Panc1 (cell line): ENCODE measurements at regions not wholly inside any gene's neighbourhood (a gene's known extent, or its start where the extent isn't known, plus 50 kb on each side); places are given as distances from the start of the nearest gene placed in this dataset.

ENCODE experiments used
- ATAC-seq: fragments of 200-7000 bp; cut with Tn5 transposase; 2 replicates; pipeline ENCODE4 v1.9.1; 2020; ENCODE audit warnings: mild to moderate bottlenecking, moderate library complexity
- BruUV-seq: library from RNA; stranded (reverse); fragments of 400-500 nt; replicated peaks from 2 replicates; lab custom pipeline; 2021; lab: Mats Ljungman, UMichigan
- CTCF ChIA-PET: fragments of 300-600 bp; sonication (Branson Sonifier 250); formaldehyde crosslinking; loops from one replicate; lab custom pipeline; 2022; ENCODE audit warnings: antibody characterized with exemption; lab: Charles Lee
- POLR2A ChIA-PET: fragments of 300-600 bp; sonication (Branson Sonifier 250); formaldehyde crosslinking; loops from one replicate; lab custom pipeline; 2022; ENCODE audit warnings: antibody characterized with exemption; lab: Charles Lee
- DNase-seq: peaks from one replicate; pipeline ENCODE4 v3.0.0-alpha.2; 2010; ENCODE audit warnings: low read depth, low spot score
- H3K27ac ChIP-seq: 2 replicates; pipeline ENCODE4 v1.5.1; 2011; ENCODE audit warnings: mild to moderate bottlenecking, low read length, inconsistent platforms
- H3K27me3 ChIP-seq: fragments of 200-500 bp; sonication (Bioruptor generic); 2 replicates; pipeline ENCODE4 v1.6.0; 2014; ENCODE audit warnings: low read length, inconsistent platforms; ENCODE audit not compliant: control insufficient read depth, insufficient read depth
- H3K36me3 ChIP-seq: fragments of 200-500 bp; sonication (Bioruptor generic); 2 replicates; pipeline ENCODE4 v1.5.1; 2014; ENCODE audit warnings: inconsistent platforms, mild to moderate bottlenecking, low read length, moderate library complexity; ENCODE audit not compliant: control insufficient read depth, insufficient read depth
- H3K4me1 ChIP-seq: 2 replicates; pipeline ENCODE4 v1.5.1; 2011; ENCODE audit warnings: inconsistent platforms, mild to moderate bottlenecking, low read length, moderate library complexity; ENCODE audit not compliant: control insufficient read depth, insufficient read depth
- H3K4me3 ChIP-seq, 2 experiments: 2 replicates each; pipeline ENCODE4 v1.5.1; 2011 to 2012; ENCODE audit warnings: low read depth in 2 of 2, low read length in 2 of 2, mild to moderate bottlenecking in 2 of 2, inconsistent platforms in 1 of 2, moderate library complexity in 1 of 2
- H3K9me3 ChIP-seq: fragments of 200-500 bp; sonication (Bioruptor generic); 2 replicates; pipeline ENCODE4 v1.5.1; 2014; ENCODE audit warnings: low read depth, mild to moderate bottlenecking, inconsistent platforms, low read length, moderate library complexity; ENCODE audit not compliant: control insufficient read depth, insufficient read depth
- POLR2AphosphoS5 ChIP-seq: IDR thresholded peaks from 2 replicates; pipeline ENCODE4 v1.6.1; 2012; ENCODE audit warnings: mild to moderate bottlenecking, low read depth, low read length, moderate library complexity
- SIN3A ChIP-seq: IDR thresholded peaks from 2 replicates; pipeline ENCODE4 v1.6.1; 2012; ENCODE audit warnings: low read depth, mild to moderate bottlenecking, low read length, moderate library complexity, borderline replicate concordance; ENCODE audit not compliant: insufficient read depth
- TCF7L2 ChIP-seq: IDR thresholded peaks from 2 replicates; pipeline ENCODE4 v1.6.1; 2011; ENCODE audit warnings: mild to moderate bottlenecking, low read depth, low read length, inconsistent platforms
- in situ Hi-C: cut with HindIII; loops from 2 replicates; pipeline ENCODE4 v1.10.0; 2016; ENCODE audit warnings: low sequenced_read_pairs, low pct_unique_long_range_greater_than_20kb
- intact Hi-C: fragments of 100-400 bp; cut with micrococcal nuclease; formaldehyde crosslinking; loops from one replicate; pipeline ENCODE4 v1.10.0; 2022; ENCODE audit not compliant: unreplicated experiment
- TF ChIP-seq, protein P1 (sequence below), 2 experiments: IDR thresholded peaks; 2 replicates each; pipeline ENCODE4 v1.6.1; 2011 to 2012; ENCODE audit warnings: low read depth in 2 of 2, control low read depth in 1 of 2, low read length in 1 of 2, mild to moderate bottlenecking in 1 of 2, moderate library complexity in 1 of 2; ENCODE audit not compliant: insufficient read depth in 1 of 2
- TF ChIP-seq, protein P2 (sequence below): fragments of 450-650 bp; IDR thresholded peaks from 2 replicates; pipeline ENCODE4 v1.5.1; 2017; ENCODE audit warnings: mild to moderate bottlenecking

DNA sequence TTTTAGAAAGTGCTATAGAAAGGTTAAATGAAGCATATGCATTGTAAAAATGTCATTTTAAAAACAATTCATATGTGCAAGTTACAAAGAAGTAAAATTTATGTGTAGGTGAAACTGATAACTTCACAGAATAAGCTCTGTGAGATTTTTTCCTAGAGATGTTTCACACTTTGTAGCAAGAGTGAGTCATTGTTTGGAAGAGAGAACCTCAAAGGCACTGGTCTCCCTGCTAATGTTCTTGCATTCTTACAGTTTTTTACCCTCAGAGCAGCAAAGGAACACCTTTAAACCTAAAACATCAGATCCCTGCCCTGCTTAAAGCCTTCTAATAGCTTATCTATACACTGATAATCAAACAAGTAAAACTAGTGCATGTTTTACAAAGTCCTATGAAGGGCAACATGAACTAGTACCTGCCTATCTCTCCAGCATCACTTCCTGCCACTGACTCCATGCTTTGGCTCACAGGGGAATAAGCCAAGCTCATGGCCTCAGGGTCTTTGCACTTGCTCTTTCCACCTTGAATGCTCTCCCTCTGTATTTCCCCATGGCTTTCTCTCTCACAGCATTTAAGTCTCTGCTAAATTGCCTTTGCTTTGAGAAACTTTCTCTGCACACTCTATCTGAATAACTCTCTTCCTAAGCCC lies 997.0 kb downstream of the GATA3 start:
- POLR2A ChIA-PET = interaction anchor here (0.6 kb wide), 1 partner anchor 283 kb away, joined by 3 read pairs; no protein-coding TSS in a partner anchor
- H3K4me3 ChIP-seq = no peak overlapping the region
- TF ChIP-seq, protein P1, sequence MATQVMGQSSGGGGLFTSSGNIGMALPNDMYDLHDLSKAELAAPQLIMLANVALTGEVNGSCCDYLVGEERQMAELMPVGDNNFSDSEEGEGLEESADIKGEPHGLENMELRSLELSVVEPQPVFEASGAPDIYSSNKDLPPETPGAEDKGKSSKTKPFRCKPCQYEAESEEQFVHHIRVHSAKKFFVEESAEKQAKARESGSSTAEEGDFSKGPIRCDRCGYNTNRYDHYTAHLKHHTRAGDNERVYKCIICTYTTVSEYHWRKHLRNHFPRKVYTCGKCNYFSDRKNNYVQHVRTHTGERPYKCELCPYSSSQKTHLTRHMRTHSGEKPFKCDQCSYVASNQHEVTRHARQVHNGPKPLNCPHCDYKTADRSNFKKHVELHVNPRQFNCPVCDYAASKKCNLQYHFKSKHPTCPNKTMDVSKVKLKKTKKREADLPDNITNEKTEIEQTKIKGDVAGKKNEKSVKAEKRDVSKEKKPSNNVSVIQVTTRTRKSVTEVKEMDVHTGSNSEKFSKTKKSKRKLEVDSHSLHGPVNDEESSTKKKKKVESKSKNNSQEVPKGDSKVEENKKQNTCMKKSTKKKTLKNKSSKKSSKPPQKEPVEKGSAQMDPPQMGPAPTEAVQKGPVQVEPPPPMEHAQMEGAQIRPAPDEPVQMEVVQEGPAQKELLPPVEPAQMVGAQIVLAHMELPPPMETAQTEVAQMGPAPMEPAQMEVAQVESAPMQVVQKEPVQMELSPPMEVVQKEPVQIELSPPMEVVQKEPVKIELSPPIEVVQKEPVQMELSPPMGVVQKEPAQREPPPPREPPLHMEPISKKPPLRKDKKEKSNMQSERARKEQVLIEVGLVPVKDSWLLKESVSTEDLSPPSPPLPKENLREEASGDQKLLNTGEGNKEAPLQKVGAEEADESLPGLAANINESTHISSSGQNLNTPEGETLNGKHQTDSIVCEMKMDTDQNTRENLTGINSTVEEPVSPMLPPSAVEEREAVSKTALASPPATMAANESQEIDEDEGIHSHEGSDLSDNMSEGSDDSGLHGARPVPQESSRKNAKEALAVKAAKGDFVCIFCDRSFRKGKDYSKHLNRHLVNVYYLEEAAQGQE (IDR thresholded peaks at IDR 0.05; ENCODE audit: insufficient read depth in 1 of 2, low read depth in 2 of 2, low read length in 1 of 2) = no peak
- no peak for TF ChIP-seq POLR2AphosphoS5
- no peak for TF ChIP-seq SIN3A
- no peak for TF ChIP-seq TCF7L2
- TF ChIP-seq, protein P2, sequence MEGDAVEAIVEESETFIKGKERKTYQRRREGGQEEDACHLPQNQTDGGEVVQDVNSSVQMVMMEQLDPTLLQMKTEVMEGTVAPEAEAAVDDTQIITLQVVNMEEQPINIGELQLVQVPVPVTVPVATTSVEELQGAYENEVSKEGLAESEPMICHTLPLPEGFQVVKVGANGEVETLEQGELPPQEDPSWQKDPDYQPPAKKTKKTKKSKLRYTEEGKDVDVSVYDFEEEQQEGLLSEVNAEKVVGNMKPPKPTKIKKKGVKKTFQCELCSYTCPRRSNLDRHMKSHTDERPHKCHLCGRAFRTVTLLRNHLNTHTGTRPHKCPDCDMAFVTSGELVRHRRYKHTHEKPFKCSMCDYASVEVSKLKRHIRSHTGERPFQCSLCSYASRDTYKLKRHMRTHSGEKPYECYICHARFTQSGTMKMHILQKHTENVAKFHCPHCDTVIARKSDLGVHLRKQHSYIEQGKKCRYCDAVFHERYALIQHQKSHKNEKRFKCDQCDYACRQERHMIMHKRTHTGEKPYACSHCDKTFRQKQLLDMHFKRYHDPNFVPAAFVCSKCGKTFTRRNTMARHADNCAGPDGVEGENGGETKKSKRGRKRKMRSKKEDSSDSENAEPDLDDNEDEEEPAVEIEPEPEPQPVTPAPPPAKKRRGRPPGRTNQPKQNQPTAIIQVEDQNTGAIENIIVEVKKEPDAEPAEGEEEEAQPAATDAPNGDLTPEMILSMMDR = no peak
- no peak overlapping the region for H3K27ac ChIP-seq
- no peak for DNase-seq
- H3K4me1 ChIP-seq = no peaks in the 10 kb centered on the region
- H3K9me3 ChIP-seq = no peaks in the 10 kb centered on the region
- in situ Hi-C loops (no loop called here), intact Hi-C loops (no loop called here)
- CTCF ChIA-PET = no interaction called here
- ATAC-seq = no peak
- BruUV-seq = no TSS peak
- H3K36me3 ChIP-seq = no peaks in the 10 kb centered on the region
- no peaks in the 10 kb centered on the region for H3K27me3 ChIP-seq

DNA sequence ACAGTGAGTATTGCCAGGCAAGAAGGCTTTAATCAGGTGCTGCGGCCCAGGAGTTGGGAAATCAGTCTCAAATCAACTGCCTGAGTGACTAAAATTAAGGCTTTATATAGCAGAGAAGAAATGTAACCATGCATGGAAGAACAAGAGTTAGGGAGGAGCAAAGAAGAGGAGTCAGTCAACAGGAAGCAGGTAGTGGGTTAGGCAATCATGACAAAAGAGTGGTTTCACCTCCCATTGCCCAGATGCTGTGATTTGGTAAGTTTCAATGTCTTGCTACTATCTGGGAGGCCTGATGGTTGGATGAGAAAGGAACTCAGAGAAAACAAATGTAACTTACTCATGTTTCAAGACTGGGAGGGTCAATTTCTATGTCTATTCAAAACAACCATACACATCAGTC lies 998.3 kb downstream of the GATA3 start:
- Histone ChIP-seq H3K9me3 (no peaks in the 10 kb centered on the region), H3K27me3 (no peaks in the 10 kb centered on the region), H3K4me3 (no peak overlapping the region), H3K36me3 (no peaks in the 10 kb centered on the region), H3K4me1 (no peaks in the 10 kb centered on the region), H3K27ac (no peak overlapping the region)
- intact Hi-C loops (no loop called here), in situ Hi-C loops (no loop called here)
- BruUV-seq = no TSS peak
- DNase-seq (no peak), ATAC-seq (no peak)
- TF ChIP-seq, protein P2 = no peak
- TF ChIP-seq POLR2AphosphoS5 (no peak), TCF7L2 (no peak), SIN3A (no peak)
- TF ChIP-seq, protein P1 (IDR thresholded peaks at IDR 0.05; ENCODE audit: insufficient read depth in 1 of 2, low read depth in 2 of 2, low read length in 1 of 2) = no peak
- ChIA-PET CTCF (no interaction called here), POLR2A (no interaction called here)
